Retinal pigment epithelial cell (primary cell): ENCODE measurements at regions not wholly inside any gene's neighbourhood (a gene's known extent, or its start where the extent isn't known, plus 50 kb on each side); places are given as distances from the start of the nearest gene placed in this dataset.
A peak's percentile ranks its signal among the peaks of the same experiment; 100 is the strongest.

Experiments used
- DNase-seq: peaks from one replicate; pipeline ENCODE4 v3.0.0-alpha.2; 2010; ENCODE audit warnings: low read depth
- H3K4me3 ChIP-seq: 2 replicates; pipeline ENCODE4 v1.5.1; 2011; ENCODE audit warnings: mild to moderate bottlenecking, low read length, control low read depth, moderate library complexity
- CTCF ChIP-seq: conservative IDR thresholded peaks from 2 replicates; pipeline ENCODE4 v1.5.1; 2011; ENCODE audit warnings: low read depth, low read length, control low read depth, inconsistent platforms

DNA sequence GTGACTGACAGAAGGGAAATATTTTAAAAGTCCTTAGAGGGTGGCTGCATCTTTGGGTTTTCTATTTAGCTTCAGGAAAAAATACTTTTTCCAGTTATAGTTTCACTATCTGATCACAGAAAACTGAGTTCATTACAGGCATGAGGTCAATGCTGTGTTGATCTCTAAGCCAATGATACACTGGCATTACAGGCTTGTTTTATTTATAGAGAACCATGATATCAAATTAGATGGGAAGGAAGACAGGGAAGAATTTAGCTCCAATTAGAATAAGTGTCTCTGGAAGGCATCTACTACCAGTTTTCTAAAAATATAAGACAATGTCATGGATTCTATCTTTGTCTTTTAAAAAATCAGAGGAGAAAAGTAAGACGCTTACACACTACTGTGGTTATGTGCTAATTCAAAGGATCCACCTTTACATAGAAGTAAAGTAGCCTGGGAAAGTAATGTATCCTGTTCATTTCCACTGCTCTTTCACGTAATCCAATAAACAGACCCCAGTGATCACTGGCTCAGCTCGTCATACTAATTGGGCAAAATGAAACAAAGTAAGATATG, 344.5 kb upstream of the PPARGC1A start:
- DNase-seq, result no peak
- TF ChIP-seq CTCF, result no peak
- no peak overlapping the region for H3K4me3 ChIP-seq

DNA sequence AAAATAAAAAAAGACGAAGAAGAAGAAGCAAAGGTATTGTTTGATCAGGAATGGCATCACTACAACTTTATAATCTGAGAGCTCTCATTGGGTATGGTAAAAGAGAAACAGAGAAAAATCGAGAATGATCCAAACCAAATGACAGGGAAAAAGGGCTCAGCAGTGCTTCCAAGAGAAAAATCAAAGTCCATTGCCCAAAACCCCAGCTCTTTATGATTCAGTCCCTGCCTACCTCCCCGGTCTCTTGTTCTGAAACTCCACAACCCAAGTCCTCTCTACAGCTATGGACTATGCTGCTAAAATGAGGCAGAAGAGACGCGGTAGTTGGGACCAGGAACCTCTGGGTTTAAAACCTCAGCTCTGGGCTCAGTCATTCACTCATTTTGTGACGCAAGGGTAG, 341.1 kb upstream of the PPARGC1A start:
- TF ChIP-seq CTCF, result no peak
- H3K4me3 ChIP-seq, result no peak overlapping the region
- DNase-seq, result no peak

GRCh38 chr4:24229978-24230377, 340.1 kb upstream of the PPARGC1A start:
- no peak for DNase-seq
- no peak overlapping the region for H3K4me3 ChIP-seq
- no peak for TF ChIP-seq CTCF

- TF ChIP-seq CTCF, result no peak
- no peak overlapping the region for H3K4me3 ChIP-seq
- no peak for DNase-seq
Measured at GRCh38 chr4:24228692-24229091, 338.8 kb upstream of the PPARGC1A start.

DNA sequence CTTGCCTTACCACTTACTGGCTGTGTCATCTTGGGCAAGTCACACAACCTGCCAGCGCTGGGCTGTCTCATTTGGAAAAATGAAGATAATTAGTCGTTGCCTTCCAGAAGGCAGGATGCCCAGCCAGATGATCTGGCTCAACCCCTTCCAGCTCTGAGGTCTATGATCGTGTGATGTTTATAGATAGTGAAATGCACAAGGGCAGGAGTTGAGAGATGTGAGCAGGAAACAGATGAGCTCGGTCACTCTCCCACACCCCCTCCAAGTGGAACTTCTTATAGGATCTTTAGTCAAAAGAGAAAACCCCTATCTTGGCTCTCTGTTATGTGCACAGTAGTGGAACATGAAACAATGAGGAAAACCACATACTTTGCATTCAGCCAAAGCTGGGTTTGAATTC, 336.8 kb upstream of the PPARGC1A start:
- no peak overlapping the region for H3K4me3 ChIP-seq
- no peak for TF ChIP-seq CTCF
- DNase-seq, result no peak

DNA sequence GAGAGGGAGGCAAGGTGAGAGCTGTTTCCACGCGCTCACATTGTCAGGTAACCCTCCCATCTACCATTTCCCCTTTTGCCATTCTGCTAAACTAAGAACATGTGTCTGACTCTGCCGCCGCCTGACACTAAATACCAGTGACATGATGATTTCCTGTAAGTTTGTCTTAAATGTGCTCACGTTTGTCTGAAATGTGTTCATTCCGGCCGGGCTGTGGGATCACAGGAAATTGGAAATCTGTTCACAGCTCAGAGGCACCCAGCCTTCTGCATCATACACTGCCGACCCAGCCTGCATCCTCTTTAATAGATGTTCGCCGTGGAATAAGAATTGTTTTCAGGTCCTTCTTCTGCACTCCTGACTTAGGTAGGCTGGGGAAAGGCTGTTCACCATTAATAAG, 336.2 kb upstream of the PPARGC1A start:
- H3K4me3 ChIP-seq, result peak overlapping the region; percentile 5
- no peak for DNase-seq
- no peak for TF ChIP-seq CTCF

DNA sequence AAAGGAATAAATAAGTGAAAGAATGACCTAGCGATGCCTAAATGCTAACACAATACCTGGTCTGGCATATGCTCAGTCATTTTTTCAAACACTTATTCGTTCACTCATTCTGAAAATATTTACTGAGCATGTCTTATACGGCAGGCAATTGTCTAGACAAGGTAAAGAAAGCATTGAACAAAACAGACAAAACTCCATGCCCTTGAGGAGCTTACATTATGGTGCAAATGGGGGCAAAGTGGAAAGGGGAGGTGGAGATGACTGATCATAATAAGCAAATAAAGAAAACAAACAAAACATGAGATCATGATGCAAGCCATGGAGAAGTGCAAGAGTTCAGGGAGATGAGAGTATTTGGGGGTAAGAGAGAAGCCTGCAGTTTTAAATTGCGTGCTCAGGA, 334.6 kb upstream of the PPARGC1A start:
- no peak overlapping the region for H3K4me3 ChIP-seq
- no peak for DNase-seq
- no peak for TF ChIP-seq CTCF
